ENCODE measurements at regions not wholly inside any gene's neighbourhood (a gene's known extent, or its start where the extent isn't known, plus 50 kb on each side); places are given as distances from the start of the nearest gene placed in this dataset.

GRCh38 chr4:123102897-123103471, 180.6 kb upstream of the NUDT6 start:
- peak; percentile 81 for DNase-seq

GRCh38 chr4:123104310-123105025, 182.1 kb upstream of the NUDT6 start:
- DNase-seq: no peak

DNA sequence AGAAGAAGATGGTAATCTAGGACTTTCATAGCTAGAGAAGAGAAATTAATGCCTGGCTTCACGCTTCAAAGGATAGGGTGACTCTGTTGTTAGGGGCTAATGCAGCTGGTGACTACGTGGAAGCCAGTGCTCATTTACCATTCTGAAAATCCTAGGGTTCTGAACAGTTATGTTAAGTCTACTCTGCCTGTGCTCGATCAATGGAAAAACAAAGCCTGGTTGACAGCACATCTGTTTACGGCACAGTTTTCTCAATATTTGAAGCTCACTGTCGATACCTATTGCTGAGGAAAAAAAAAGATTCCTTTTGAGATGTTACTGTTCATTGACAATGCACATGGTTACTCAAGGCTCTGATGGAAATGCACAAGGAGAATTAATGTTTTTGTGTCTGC, 182.6 kb upstream of the NUDT6 start:
- no peak for DNase-seq

DNA sequence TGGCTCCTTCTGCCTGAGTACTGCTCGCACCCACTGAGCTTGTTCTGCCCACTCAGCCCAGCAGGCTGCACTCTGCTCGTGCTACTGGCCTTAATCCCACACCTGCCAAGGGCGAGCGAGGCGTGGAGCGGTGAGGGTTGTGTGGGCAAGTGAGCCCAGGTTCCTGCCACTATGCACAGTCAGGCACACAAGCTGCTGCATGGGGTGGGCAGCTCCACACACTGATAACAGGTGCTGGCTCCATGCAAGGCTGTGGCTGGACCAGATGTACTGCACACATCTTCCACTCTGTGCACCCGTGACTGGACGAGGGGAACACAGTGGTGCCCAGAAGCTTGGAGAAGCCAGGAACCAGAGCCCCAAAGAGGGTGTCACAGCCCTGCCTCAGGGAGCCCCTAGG, 184.3 kb upstream of the NUDT6 start:
- DNase-seq: no peak

DNA sequence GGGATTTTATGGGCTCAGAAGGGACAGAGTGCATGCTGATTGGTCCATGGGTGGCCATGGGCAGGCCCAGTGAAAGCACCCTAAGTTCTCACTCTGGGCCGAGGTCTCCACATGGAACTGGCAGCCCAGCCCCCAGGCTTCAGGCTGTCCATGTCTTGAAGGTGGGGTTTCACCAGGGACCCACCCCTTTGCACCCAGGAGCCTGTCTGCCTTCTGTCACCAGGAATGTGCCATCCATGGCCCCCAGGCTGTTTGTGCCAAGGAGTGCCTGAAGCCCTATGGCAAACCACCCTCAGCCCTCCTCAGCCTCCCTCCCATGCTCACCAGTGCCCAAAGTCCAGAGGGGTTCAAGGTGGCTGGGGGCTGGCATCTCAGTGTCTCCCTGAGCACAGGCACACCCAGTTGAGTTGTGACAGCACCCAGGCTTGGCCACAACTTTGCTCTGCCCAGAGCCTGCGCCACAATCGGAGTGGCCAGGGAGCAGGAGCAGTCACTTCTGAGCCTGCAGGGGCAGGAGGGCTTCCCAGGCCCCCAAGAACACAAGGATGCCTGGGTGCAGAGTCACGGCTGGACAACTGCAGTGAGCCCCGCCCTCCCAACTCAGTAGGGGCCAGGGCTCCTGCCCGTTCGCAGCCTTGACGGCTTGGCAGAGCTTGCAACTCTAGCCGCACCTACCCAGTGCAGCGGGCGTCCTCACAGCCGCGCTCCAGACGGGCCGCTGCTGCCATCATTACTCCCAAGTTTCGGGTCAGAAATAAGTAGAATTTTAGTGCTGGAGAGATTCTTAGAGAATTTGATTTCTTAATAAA, 185.3 kb upstream of the NUDT6 start:
- DNase-seq: no peak

- DNase-seq: no peak
Measured at GRCh38 chr4:123109139-123109538, 186.7 kb upstream of the NUDT6 start.

GRCh38 chr4:123110147-123110546, 187.8 kb upstream of the NUDT6 start:
- DNase-seq: no peak

GRCh38 chr4:123110685-123111084, 188.3 kb upstream of the NUDT6 start:
- DNase-seq: no peak

- no peak for DNase-seq
Measured at GRCh38 chr4:123113155-123113554, 190.8 kb upstream of the NUDT6 start.

- no peak for DNase-seq
Measured at GRCh38 chr4:123114084-123114914, 191.9 kb upstream of the NUDT6 start.

DNA sequence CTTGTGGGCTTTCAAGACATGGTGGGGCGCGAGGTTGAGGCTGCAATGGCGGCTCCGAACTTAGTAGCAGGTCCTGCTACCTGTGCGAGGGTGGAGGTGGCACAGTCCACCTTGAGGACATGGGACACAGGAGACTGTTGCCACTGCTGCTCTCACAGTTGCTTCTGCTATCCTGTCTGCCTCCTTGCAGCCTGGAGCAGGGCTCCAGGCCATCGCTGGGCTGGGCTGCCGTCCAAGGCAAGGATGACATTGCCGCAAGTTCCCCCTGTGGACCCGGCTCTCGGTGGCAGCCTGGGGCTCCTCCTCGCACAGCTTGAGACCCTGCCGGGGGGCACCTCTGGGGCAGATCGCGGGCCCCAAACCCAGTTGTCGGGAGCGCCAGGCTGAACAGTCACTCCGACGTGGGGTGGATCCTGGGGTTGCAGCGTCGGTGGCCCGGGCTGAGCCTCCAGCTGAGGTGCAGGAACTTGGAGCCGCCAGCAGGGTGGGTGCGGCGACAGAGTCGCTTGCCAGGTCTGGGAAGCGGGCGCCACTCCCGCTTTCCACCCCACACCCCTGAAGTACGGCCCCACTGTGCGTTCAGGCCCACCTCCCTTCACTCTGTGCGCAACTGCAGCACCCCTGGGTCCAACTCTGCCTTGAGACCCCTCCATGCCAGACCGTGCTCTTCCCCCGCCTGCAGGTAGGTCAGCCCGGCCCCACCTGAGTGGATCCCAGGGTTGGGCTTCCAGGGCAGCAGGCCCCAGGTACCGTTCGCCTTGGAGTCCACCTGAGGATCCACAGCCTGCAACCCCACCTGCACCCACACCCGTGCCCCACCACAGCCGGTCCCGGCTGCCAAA, 192.7 kb upstream of the NUDT6 start:
- no peak for DNase-seq

GRCh38 chr4:123116412-123116811, 194.0 kb upstream of the NUDT6 start:
- DNase-seq: no peak

DNA sequence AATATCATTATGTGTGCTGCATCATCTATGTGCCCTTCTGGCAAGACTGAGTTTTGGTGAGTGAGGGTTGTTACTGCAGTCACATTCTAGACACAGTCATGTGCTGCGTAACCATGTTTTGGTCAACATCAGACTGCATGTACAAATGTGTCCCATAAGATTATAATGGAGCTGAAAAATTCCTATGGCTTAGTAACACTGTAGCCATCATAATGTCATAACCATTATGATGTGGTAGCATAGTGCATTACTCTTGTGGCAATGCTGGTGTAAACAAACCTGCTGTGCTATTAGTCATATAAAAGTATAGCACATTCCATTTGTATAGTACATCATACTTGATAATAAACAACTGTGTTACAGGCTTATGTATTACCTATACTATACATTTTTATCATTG, 198.1 kb upstream of the NUDT6 start:
- DNase-seq: no peak

DNA sequence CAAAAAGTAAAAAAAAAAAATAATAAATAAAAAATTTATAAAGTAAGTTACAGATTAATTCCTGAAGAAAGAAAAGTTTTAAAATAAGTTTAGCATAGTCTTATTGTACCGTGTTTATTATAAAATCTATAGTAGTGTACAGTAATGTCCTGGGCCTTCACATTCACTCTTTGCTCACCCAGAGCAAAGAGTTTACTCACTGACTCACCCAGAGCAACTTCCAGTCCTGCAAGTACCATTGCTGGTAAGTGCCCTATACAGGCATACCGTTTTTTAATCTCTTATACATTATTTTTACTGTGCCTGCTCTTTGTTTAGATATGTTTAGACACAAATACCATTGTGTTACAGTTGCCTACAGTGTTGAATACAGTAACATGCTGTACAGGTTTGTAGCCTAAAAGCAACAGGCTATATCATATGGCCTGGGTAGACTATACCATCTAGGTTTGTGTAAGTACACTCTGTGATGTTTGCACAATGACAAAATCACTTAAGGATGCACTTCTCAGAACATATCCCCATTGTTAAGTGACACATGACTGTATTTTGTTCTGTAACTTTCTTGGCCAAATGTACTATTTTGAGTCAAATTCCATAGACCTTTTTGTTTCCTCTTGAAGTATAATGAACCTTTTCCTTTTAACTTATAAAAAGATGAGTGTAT, 199.0 kb upstream of the NUDT6 start:
- no peak for DNase-seq

- no peak for DNase-seq
Measured at GRCh38 chr4:123125477-123125876, 203.1 kb upstream of the NUDT6 start.

GRCh38 chr4:123127218-123127617, 204.8 kb upstream of the NUDT6 start:
- peak; percentile 62 for DNase-seq

DNA sequence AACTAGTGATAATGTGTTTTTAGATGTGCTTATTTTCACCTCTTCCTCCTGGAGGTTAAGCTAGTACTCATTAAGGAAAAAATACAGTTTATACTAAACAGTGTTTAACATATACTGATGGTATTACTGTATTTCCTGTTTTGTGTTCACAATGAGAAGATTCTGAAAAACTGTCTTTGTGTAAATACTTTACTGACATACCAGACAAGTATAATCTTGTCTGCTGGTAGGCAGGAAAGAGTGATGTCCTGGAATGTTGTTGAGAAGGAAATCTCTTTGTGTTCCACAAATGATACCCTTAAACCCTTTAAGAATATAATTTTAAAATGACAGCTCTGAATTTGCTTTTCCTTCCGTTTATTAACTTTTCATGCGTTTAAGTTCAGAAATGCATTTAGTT, 205.5 kb upstream of the NUDT6 start:
- no peak for DNase-seq

DNA sequence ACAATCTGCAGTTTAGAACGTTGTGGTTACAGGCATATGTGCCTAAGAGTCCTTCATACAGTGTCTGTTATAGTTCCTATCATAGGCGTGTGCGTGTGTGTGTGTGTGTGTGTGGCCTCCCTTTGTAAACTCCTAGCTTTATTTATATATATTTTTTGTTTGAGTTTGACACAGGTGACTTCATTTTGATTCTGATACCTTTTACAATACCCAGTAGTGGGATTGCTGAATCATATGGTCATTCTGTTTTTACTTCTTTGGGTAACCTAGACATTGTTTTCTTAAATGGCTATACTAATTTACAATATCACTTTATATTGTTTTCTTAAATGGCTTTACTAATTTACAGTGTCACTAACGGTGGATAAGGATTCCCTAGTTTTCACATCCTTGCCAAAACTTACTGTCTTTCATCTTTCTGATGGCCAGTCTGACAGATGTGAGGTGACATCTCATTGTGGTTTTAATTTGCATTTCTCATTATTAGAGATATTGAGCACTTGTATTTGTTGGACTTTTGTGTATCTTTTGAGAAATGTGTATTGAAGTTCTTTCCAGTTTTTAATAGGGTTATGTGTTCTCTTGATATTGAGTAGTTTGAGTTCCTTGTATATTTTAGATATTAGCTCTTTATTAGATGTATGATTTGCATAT, 211.1 kb upstream of the NUDT6 start:
- no peak for DNase-seq

DNA sequence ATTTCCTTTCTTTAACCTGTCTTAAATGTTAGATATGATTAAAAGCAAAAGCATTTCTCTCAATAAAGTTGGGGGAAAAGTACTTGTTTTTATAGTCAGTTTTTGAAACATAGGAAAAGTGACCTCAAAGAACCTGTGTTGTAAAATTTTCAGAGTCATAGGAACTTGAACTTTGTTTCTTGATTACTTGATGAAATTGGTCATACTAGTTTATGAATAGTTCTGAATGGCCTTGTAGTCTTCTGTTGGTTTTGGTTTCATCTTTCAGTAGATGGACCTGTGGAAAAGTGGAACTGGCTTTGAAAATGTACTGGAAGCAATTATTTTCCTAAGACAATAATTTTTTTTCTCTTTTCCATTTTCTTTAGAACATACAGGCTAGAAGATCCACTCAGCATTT, 222.2 kb upstream of the NUDT6 start:
- no peak for DNase-seq

DNA sequence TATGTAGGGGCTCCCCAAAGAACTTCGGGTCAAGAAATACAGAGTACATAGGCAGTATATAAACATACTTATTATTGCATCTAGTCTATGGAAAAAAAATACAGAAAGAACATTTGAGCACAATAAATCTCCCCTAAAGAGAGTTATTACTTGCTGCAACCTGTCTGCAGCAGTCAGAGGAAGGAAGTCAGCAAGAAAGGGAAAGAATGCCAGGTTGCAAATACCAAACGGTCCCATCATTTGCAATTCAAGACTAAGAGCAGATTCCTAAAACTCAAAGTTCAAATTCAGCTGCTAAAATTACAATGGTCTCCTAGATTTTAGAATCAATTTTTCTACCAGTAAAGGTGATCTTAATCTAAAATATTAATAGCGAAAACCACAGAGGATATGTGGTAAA, 236.2 kb upstream of the NUDT6 start:
- DNase-seq: no peak

DNA sequence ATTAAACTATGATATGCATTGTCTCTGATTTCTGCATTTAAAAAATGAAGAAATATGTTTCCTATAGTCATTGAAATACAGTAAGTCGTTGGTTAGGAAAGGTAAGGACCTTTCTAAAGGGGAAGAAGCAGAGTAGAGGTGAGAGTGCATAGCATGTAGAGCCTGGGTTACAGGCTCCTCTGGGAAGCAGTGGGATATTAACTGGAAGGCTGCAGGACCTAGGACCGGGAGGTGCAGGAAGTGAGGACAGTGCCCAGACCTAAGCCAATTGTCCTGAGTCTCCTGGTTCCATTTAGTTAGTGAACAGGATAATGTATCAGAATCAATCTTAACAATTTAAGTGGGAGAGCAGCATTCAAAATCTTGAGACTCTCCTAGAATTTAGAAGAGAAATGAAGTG, 237.1 kb upstream of the NUDT6 start:
- DNase-seq: no peak
